ENCODE measurements at regions not wholly inside any gene's neighbourhood (a gene's known extent, or its start where the extent isn't known, plus 50 kb on each side); places are given as distances from the start of the nearest gene placed in this dataset.

GRCh38 chr6:169933839-169934698 lies 182.6 kb downstream of the ERMARD start:
- H2AFZ ChIP-seq (ENCODE audit: low read length, unreplicated experiment): no peak overlapping the region
- H3K36me3 ChIP-seq (ENCODE audit: insufficient read depth, low read length): no peaks in the 10 kb centered on the region
- no peak overlapping the region for H3K4me3 ChIP-seq (ENCODE audit: low read depth, low read length)
- H3K27ac ChIP-seq (ENCODE audit: low read depth, low read length): no peak overlapping the region
- H3K79me2 ChIP-seq (ENCODE audit: control insufficient read depth, insufficient read depth, low read length, unreplicated experiment): no peaks in the 10 kb centered on the region
- no peaks in the 10 kb centered on the region for H3K4me1 ChIP-seq (ENCODE audit: control insufficient read depth, insufficient read depth, low read length, unreplicated experiment)
- no peaks in the 10 kb centered on the region for H3K27me3 ChIP-seq (ENCODE audit: insufficient read depth, low read length)

- H3K27ac ChIP-seq (ENCODE audit: low read depth, low read length): no peak overlapping the region
- no peaks in the 10 kb centered on the region for H3K79me2 ChIP-seq (ENCODE audit: control insufficient read depth, insufficient read depth, low read length, unreplicated experiment)
- no peaks in the 10 kb centered on the region for H3K27me3 ChIP-seq (ENCODE audit: insufficient read depth, low read length)
- H2AFZ ChIP-seq (ENCODE audit: low read length, unreplicated experiment): no peak overlapping the region
- no peaks in the 10 kb centered on the region for H3K4me1 ChIP-seq (ENCODE audit: control insufficient read depth, insufficient read depth, low read length, unreplicated experiment)
- H3K4me3 ChIP-seq (ENCODE audit: low read depth, low read length): no peak overlapping the region
- no peaks in the 10 kb centered on the region for H3K36me3 ChIP-seq (ENCODE audit: insufficient read depth, low read length)
These were observed 181.9 kb downstream of the ERMARD start for GRCh38 chr6:169933251-169933821.

GRCh38 chr6:169932491-169932890 lies 181.1 kb downstream of the ERMARD start:
- no peaks in the 10 kb centered on the region for H3K36me3 ChIP-seq (ENCODE audit: insufficient read depth, low read length)
- no peaks in the 10 kb centered on the region for H3K27me3 ChIP-seq (ENCODE audit: insufficient read depth, low read length)
- H3K4me3 ChIP-seq (ENCODE audit: low read depth, low read length): no peak overlapping the region
- H3K79me2 ChIP-seq (ENCODE audit: control insufficient read depth, insufficient read depth, low read length, unreplicated experiment): no peaks in the 10 kb centered on the region
- H2AFZ ChIP-seq (ENCODE audit: low read length, unreplicated experiment): no peak overlapping the region
- no peak overlapping the region for H3K27ac ChIP-seq (ENCODE audit: low read depth, low read length)
- H3K4me1 ChIP-seq (ENCODE audit: control insufficient read depth, insufficient read depth, low read length, unreplicated experiment): no peaks in the 10 kb centered on the region

GRCh38 chr6:169931261-169931660 lies 179.8 kb downstream of the ERMARD start:
- H3K27ac ChIP-seq (ENCODE audit: low read depth, low read length): no peak overlapping the region

GRCh38 chr6:169930799-169931198 lies 179.4 kb downstream of the ERMARD start:
- H3K4me1 ChIP-seq (ENCODE audit: control insufficient read depth, insufficient read depth, low read length, unreplicated experiment): no peaks in the 10 kb centered on the region
- H3K27me3 ChIP-seq (ENCODE audit: insufficient read depth, low read length): no peaks in the 10 kb centered on the region
- no peaks in the 10 kb centered on the region for H3K79me2 ChIP-seq (ENCODE audit: control insufficient read depth, insufficient read depth, low read length, unreplicated experiment)
- no peak overlapping the region for H2AFZ ChIP-seq (ENCODE audit: low read length, unreplicated experiment)
- no peaks in the 10 kb centered on the region for H3K36me3 ChIP-seq (ENCODE audit: insufficient read depth, low read length)
- no peak overlapping the region for H3K27ac ChIP-seq (ENCODE audit: low read depth, low read length)
- no peak overlapping the region for H3K4me3 ChIP-seq (ENCODE audit: low read depth, low read length)

More at GRCh38 chr6:169931261-169931660, 179.8 kb downstream of the ERMARD start:
- H3K79me2 ChIP-seq (ENCODE audit: control insufficient read depth, insufficient read depth, low read length, unreplicated experiment): no peaks in the 10 kb centered on the region
- no peak overlapping the region for H3K4me3 ChIP-seq (ENCODE audit: low read depth, low read length)
- no peaks in the 10 kb centered on the region for H3K36me3 ChIP-seq (ENCODE audit: insufficient read depth, low read length)
- H2AFZ ChIP-seq (ENCODE audit: low read length, unreplicated experiment): no peak overlapping the region
- no peaks in the 10 kb centered on the region for H3K27me3 ChIP-seq (ENCODE audit: insufficient read depth, low read length)
- no peaks in the 10 kb centered on the region for H3K4me1 ChIP-seq (ENCODE audit: control insufficient read depth, insufficient read depth, low read length, unreplicated experiment)

GRCh38 chr6:169927711-169928110 lies 176.3 kb downstream of the ERMARD start:
- Histone ChIP-seq H3K27ac (ENCODE audit: low read depth, low read length) (no peak overlapping the region), H3K4me1 (ENCODE audit: control insufficient read depth, insufficient read depth, low read length, unreplicated experiment) (no peaks in the 10 kb centered on the region), H3K79me2 (ENCODE audit: control insufficient read depth, insufficient read depth, low read length, unreplicated experiment) (no peaks in the 10 kb centered on the region), H2AFZ (ENCODE audit: low read length, unreplicated experiment) (no peak overlapping the region), H3K4me3 (ENCODE audit: low read depth, low read length) (no peak overlapping the region), H3K36me3 (ENCODE audit: insufficient read depth, low read length) (no peaks in the 10 kb centered on the region), H3K27me3 (ENCODE audit: insufficient read depth, low read length) (no peaks in the 10 kb centered on the region)

- no peaks in the 10 kb centered on the region for H3K36me3 ChIP-seq (ENCODE audit: insufficient read depth, low read length)
- no peaks in the 10 kb centered on the region for H3K79me2 ChIP-seq (ENCODE audit: control insufficient read depth, insufficient read depth, low read length, unreplicated experiment)
- H3K4me1 ChIP-seq (ENCODE audit: control insufficient read depth, insufficient read depth, low read length, unreplicated experiment): no peaks in the 10 kb centered on the region
- H2AFZ ChIP-seq (ENCODE audit: low read length, unreplicated experiment): no peak overlapping the region
- no peaks in the 10 kb centered on the region for H3K27me3 ChIP-seq (ENCODE audit: insufficient read depth, low read length)
- H3K4me3 ChIP-seq (ENCODE audit: low read depth, low read length): no peak overlapping the region
- no peak overlapping the region for H3K27ac ChIP-seq (ENCODE audit: low read depth, low read length)
These were observed 175.4 kb downstream of the ERMARD start for GRCh38 chr6:169926617-169927417.

GRCh38 chr6:169923468-169924464 lies 172.3 kb downstream of the ERMARD start:
- Histone ChIP-seq H3K36me3 (ENCODE audit: insufficient read depth, low read length) (no peaks in the 10 kb centered on the region), H3K79me2 (ENCODE audit: control insufficient read depth, insufficient read depth, low read length, unreplicated experiment) (no peaks in the 10 kb centered on the region), H3K27me3 (ENCODE audit: insufficient read depth, low read length) (no peaks in the 10 kb centered on the region), H3K4me3 (ENCODE audit: low read depth, low read length) (no peak overlapping the region), H3K27ac (ENCODE audit: low read depth, low read length) (no peak overlapping the region), H2AFZ (ENCODE audit: low read length, unreplicated experiment) (no peak overlapping the region), H3K4me1 (ENCODE audit: control insufficient read depth, insufficient read depth, low read length, unreplicated experiment) (no peaks in the 10 kb centered on the region)

- H3K27ac ChIP-seq (ENCODE audit: low read depth, low read length): no peak overlapping the region
- no peak overlapping the region for H3K4me3 ChIP-seq (ENCODE audit: low read depth, low read length)
- H2AFZ ChIP-seq (ENCODE audit: low read length, unreplicated experiment): no peak overlapping the region
- H3K27me3 ChIP-seq (ENCODE audit: insufficient read depth, low read length): no peaks in the 10 kb centered on the region
- H3K79me2 ChIP-seq (ENCODE audit: control insufficient read depth, insufficient read depth, low read length, unreplicated experiment): no peaks in the 10 kb centered on the region
- H3K4me1 ChIP-seq (ENCODE audit: control insufficient read depth, insufficient read depth, low read length, unreplicated experiment): no peaks in the 10 kb centered on the region
- H3K36me3 ChIP-seq (ENCODE audit: insufficient read depth, low read length): no peaks in the 10 kb centered on the region
These were observed 170.7 kb downstream of the ERMARD start for GRCh38 chr6:169921853-169922824.
